Cardiac fibroblast (primary cell): ENCODE measurements at regions not wholly inside any gene's neighbourhood (a gene's known extent, or its start where the extent isn't known, plus 50 kb on each side); places are given as distances from the start of the nearest gene placed in this dataset.

Experiments
- DNase-seq, 2 donors: peaks; one replicate each; pipeline versions ENCODE4 v3.0.0 to v3.0.0-alpha.2; 2010; ENCODE audit warnings: low read depth in 2 of 2
- H3K4me3 ChIP-seq, 2 donors: replicated peaks in 1 of 2; 1 replicate in 1 of 2; 2 replicates in 1 of 2; pipeline ENCODE4 v1.5.1; 2011; ENCODE audit warnings: low read depth in 2 of 2, low read length in 2 of 2, mild to moderate bottlenecking in 2 of 2, moderate library complexity in 1 of 2
- CTCF ChIP-seq: IDR thresholded peaks from one replicate; pipeline ENCODE4 v1.5.1; 2011; ENCODE audit warnings: low read depth, mild to moderate bottlenecking, low read length, inconsistent platforms

GRCh38 chr14:27025648-27026047 is 427.8 kb upstream of the NOVA1 start:
- H3K4me3 ChIP-seq = no peak overlapping the region
- no peak for DNase-seq
- no peak for TF ChIP-seq CTCF

GRCh38 chr14:27026097-27026496 is 428.3 kb upstream of the NOVA1 start:
- H3K4me3 ChIP-seq = no peak overlapping the region
- no peak for TF ChIP-seq CTCF
- no peak for DNase-seq

GRCh38 chr14:27040552-27040951 is 442.7 kb upstream of the NOVA1 start:
- TF ChIP-seq CTCF = no peak
- no peak overlapping the region for H3K4me3 ChIP-seq
- no peak for DNase-seq

GRCh38 chr14:27049701-27050100 is 451.9 kb upstream of the NOVA1 start:
- no peak for TF ChIP-seq CTCF
- no peak overlapping the region for H3K4me3 ChIP-seq
- DNase-seq = no peak

GRCh38 chr14:27050208-27050607 is 452.4 kb upstream of the NOVA1 start:
- no peak overlapping the region for H3K4me3 ChIP-seq
- no peak for TF ChIP-seq CTCF
- DNase-seq = no peak

- TF ChIP-seq CTCF = no peak
- DNase-seq = no peak
- H3K4me3 ChIP-seq = no peak overlapping the region
These were observed 458.8 kb upstream of the NOVA1 start for GRCh38 chr14:27056586-27056985.

GRCh38 chr14:27061299-27061698 is 463.5 kb upstream of the NOVA1 start:
- no peak for DNase-seq
- no peak overlapping the region for H3K4me3 ChIP-seq
- TF ChIP-seq CTCF = no peak
